ENCODE measurements at regions not wholly inside any gene's neighbourhood (a gene's known extent, or its start where the extent isn't known, plus 50 kb on each side); places are given as distances from the start of the nearest gene placed in this dataset.

DNA sequence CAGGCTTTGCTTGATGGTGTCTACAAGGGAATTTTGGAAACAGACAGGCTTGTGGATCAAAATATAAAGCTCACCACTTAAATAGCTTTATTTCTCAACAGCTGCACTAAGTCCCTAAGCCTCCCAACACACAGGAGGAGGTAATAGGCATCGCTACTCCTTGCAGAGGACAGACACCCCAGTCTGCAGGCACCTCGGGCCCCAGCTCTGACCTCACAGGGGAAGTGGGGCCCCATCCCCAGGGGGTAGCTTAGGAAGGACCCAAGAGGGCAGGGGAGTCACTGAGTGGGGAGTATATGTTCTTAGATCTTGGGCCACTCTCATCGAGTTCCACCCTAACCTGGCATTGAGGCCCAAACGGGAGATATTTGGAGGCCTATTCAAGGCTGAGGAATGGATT lies 66.7 kb upstream of the XPA start:
- no peak for DNase-seq (ENCODE audit: low spot score)
- ATAC-seq (ENCODE audit: low FRiP score) = no peak
- TF ChIP-seq, protein P1, sequence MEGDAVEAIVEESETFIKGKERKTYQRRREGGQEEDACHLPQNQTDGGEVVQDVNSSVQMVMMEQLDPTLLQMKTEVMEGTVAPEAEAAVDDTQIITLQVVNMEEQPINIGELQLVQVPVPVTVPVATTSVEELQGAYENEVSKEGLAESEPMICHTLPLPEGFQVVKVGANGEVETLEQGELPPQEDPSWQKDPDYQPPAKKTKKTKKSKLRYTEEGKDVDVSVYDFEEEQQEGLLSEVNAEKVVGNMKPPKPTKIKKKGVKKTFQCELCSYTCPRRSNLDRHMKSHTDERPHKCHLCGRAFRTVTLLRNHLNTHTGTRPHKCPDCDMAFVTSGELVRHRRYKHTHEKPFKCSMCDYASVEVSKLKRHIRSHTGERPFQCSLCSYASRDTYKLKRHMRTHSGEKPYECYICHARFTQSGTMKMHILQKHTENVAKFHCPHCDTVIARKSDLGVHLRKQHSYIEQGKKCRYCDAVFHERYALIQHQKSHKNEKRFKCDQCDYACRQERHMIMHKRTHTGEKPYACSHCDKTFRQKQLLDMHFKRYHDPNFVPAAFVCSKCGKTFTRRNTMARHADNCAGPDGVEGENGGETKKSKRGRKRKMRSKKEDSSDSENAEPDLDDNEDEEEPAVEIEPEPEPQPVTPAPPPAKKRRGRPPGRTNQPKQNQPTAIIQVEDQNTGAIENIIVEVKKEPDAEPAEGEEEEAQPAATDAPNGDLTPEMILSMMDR (IDR thresholded peaks at IDR 0.05) = no peak

- TF ChIP-seq, protein P1 (IDR thresholded peaks at IDR 0.05) = no peak
- DNase-seq (ENCODE audit: low spot score) = no peak
- no peak for ATAC-seq (ENCODE audit: low FRiP score)
Observed at GRCh38 chr9:97766092-97766491, 69.0 kb upstream of the XPA start.

- no peak for ATAC-seq (ENCODE audit: low FRiP score)
- TF ChIP-seq, protein P1 (IDR thresholded peaks at IDR 0.05) = no peak
Observed at GRCh38 chr9:97766610-97767009, 69.5 kb upstream of the XPA start.

GRCh38 chr9:97767891-97768290 lies 70.8 kb upstream of the XPA start:
- ATAC-seq (ENCODE audit: low FRiP score) (no peak), DNase-seq (ENCODE audit: low spot score) (no peak)
- TF ChIP-seq, protein P1 (IDR thresholded peaks at IDR 0.05) = no peak

More at GRCh38 chr9:97766610-97767009, 69.5 kb upstream of the XPA start:
- no peak for DNase-seq (ENCODE audit: low spot score)

DNA sequence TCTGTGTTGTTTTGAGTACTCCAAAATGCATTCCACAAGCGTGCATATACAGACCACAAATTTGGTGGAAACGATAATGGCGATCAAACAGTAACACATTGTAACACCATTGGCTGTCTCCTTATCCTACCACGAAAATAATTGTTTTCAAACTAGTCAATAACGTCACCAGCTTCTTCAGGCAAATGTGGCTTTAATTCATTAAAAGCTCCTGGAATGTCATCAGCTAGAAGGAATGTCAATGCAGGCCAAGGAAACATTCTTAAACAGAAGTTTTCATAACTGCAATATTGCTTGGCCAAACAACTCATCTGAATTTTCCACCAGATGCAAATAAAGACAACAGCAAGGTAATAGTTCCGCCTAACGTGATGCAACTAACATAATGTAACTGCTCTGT lies 71.6 kb upstream of the XPA start:
- no peak for DNase-seq (ENCODE audit: low spot score)
- TF ChIP-seq, protein P1 (IDR thresholded peaks at IDR 0.05) = no peak
- ATAC-seq (ENCODE audit: low FRiP score) = no peak

- TF ChIP-seq, protein P1 (IDR thresholded peaks at IDR 0.05) = no peak
- ATAC-seq (ENCODE audit: low FRiP score) = no peak
- DNase-seq (ENCODE audit: low spot score) = no peak
Observed at GRCh38 chr9:97769208-97769607, 72.1 kb upstream of the XPA start.

DNA sequence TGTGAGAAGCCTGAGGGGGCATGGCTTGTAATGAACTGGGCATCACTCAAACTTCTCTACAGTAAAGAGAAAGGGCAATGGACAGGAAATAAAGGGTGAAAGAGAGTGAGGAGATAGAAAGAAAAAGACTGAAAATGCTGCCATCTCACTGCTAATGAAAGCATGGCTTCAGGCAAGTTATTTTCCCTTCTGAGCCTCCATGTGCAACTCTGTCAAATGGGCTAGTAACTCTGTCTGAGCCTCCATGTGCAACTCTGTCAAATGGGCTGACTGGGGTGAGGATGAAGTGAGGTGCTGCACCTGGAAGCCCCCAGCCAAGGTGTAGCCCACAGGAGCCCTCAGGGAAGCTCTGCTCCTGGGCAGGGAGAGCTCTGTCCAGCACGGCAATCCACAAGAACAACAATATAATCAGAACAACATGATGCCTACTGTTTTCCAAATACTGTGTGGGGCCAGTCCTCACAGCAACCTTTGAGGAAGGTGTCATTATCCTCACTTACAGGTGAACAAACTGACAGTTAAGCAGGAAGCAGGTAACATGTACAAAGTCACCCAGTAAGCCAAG lies 73.8 kb upstream of the XPA start:
- TF ChIP-seq, protein P1 (IDR thresholded peaks at IDR 0.05) = no peak
- no peak for ATAC-seq (ENCODE audit: low FRiP score)
- DNase-seq (ENCODE audit: low spot score) = no peak

Data from omental fat pad (tissue), 3 donors.